ENCODE measurements at regions not wholly inside any gene's neighbourhood (a gene's known extent, or its start where the extent isn't known, plus 50 kb on each side); places are given as distances from the start of the nearest gene placed in this dataset.
"Not testable (repeated sequence)": the region's sequence is repeated elsewhere in the genome, so short reads cannot be mapped to it uniquely, and the experiment has no call there.

DNA sequence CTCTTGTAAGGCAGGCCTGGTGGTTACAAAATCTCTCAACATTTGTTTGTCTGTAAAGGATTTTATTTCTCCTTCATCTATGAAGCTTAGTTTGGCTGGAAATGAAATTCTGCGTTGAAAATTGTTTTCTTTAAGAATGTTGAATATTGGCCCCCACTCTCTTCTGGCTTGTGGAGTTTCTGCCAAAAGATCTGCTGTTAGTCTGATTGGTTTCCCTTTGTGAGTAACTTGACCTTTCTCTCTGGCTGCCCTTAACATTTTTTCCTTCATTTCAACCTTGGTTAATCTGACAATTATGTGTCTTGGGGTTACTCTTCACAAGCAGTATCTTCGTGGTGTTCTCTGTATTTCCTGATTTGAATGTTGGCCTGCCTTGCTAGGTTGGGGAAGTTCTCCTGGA is 186.1 kb upstream of the ZNF32 start:
- TF ChIP-seq, protein P1, sequence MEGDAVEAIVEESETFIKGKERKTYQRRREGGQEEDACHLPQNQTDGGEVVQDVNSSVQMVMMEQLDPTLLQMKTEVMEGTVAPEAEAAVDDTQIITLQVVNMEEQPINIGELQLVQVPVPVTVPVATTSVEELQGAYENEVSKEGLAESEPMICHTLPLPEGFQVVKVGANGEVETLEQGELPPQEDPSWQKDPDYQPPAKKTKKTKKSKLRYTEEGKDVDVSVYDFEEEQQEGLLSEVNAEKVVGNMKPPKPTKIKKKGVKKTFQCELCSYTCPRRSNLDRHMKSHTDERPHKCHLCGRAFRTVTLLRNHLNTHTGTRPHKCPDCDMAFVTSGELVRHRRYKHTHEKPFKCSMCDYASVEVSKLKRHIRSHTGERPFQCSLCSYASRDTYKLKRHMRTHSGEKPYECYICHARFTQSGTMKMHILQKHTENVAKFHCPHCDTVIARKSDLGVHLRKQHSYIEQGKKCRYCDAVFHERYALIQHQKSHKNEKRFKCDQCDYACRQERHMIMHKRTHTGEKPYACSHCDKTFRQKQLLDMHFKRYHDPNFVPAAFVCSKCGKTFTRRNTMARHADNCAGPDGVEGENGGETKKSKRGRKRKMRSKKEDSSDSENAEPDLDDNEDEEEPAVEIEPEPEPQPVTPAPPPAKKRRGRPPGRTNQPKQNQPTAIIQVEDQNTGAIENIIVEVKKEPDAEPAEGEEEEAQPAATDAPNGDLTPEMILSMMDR (IDR thresholded peaks at IDR 0.05; ENCODE audit: low read depth, low read length): not testable (repeated sequence)
- not testable (repeated sequence) for TF ChIP-seq EZH2phosphoT487 (IDR thresholded peaks at IDR 0.05; ENCODE audit: low read depth)
